H1 (cell line): ENCODE measurements at regions not wholly inside any gene's neighbourhood (a gene's known extent, or its start where the extent isn't known, plus 50 kb on each side); places are given as distances from the start of the nearest gene placed in this dataset.

ENCODE experiments used
- BACH1 ChIP-seq: IDR thresholded peaks from 2 replicates; pipeline ENCODE4 v1.6.1; 2012; ENCODE audit warnings: low read length, improper control_type of control experiment
- CBX5 ChIP-seq: fragments of 300-800, 300-1000 bp; sonication (generic); IDR thresholded peaks from 2 replicates; pipeline ENCODE4 v1.7.1; 2016; ENCODE audit warnings: antibody characterized with exemption, low read length, low read depth
- CBX8 ChIP-seq: fragments of 300-800, 300-1000 bp; sonication (generic); IDR thresholded peaks from 2 replicates; pipeline ENCODE4 v1.7.1; 2016; ENCODE audit warnings: low read depth, low read length, borderline replicate concordance
- EZH2 ChIP-seq: fragments of 200-600 bp; sonication (generic); IDR thresholded peaks from 2 replicates; pipeline ENCODE4 v1.7.1; 2012; ENCODE audit warnings: low read depth, mild to moderate bottlenecking, moderate library complexity, low read length, inconsistent platforms; ENCODE audit not compliant: severe bottlenecking
- JUND ChIP-seq: IDR thresholded peaks from 2 replicates; pipeline ENCODE4 v1.6.1; 2011; ENCODE audit warnings: mild to moderate bottlenecking, improper control_type of control experiment, low read length
- KDM4A ChIP-seq: IDR thresholded peaks from one replicate; pipeline ENCODE4 v1.7.1; 2012; ENCODE audit warnings: low read depth, mild to moderate bottlenecking, moderate library complexity, low read length, inconsistent platforms; ENCODE audit not compliant: severe bottlenecking
- MAFK ChIP-seq: IDR thresholded peaks from 2 replicates; pipeline ENCODE4 v1.6.1; 2012; ENCODE audit warnings: low read depth, mild to moderate bottlenecking, improper control_type of control experiment, low read length
- POLR2AphosphoS5 ChIP-seq: IDR thresholded peaks from 2 replicates; pipeline ENCODE4 v1.6.1; 2011; ENCODE audit warnings: low read depth, low read length
- RXRA ChIP-seq: IDR thresholded peaks from 2 replicates; pipeline ENCODE4 v1.6.1; 2011; ENCODE audit warnings: low read depth, mild to moderate bottlenecking, low read length, moderate library complexity; ENCODE audit not compliant: insufficient read depth
- SRF ChIP-seq: IDR thresholded peaks from 2 replicates; pipeline ENCODE4 v1.6.1; 2011; ENCODE audit warnings: mild to moderate bottlenecking, low read depth, low read length, moderate library complexity
- ZNF274 ChIP-seq: IDR thresholded peaks from 2 replicates; pipeline ENCODE4 v1.7.0; 2012; ENCODE audit warnings: low read length, borderline replicate concordance; ENCODE audit errors: extremely low read depth
- TF ChIP-seq, protein P1 (sequence below): fragments of 300-600 bp; sonication (generic); IDR thresholded peaks from 2 replicates; pipeline ENCODE4 v1.7.1; 2012; ENCODE audit warnings: low read length, moderate library complexity, mild to moderate bottlenecking, inconsistent platforms; ENCODE audit not compliant: insufficient replicate concordance
- TF ChIP-seq, protein P2 (sequence below): IDR thresholded peaks from 2 replicates; pipeline ENCODE4 v1.6.1; 2012; ENCODE audit warnings: inconsistent platforms

DNA sequence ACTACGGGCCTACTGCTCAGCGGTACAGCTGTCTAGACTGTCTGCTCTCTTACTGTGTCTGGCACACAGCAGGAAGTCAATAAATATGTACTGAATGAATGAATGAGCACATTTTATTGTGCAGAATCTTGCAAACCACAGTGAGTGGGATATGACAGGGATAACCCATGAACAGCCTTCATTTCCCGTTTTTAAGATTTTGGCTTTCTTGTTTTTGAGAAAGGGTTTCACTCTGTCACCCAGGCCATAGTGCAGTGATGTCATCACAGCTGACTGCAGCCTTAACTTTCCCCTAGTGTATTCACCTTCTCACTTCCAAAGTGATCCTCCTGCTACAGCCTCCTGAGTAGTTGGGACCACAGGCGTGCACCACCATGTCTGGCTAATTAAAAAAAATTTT lies 203.1 kb downstream of the AEBP2 start (continued):
- TF ChIP-seq, protein P1, sequence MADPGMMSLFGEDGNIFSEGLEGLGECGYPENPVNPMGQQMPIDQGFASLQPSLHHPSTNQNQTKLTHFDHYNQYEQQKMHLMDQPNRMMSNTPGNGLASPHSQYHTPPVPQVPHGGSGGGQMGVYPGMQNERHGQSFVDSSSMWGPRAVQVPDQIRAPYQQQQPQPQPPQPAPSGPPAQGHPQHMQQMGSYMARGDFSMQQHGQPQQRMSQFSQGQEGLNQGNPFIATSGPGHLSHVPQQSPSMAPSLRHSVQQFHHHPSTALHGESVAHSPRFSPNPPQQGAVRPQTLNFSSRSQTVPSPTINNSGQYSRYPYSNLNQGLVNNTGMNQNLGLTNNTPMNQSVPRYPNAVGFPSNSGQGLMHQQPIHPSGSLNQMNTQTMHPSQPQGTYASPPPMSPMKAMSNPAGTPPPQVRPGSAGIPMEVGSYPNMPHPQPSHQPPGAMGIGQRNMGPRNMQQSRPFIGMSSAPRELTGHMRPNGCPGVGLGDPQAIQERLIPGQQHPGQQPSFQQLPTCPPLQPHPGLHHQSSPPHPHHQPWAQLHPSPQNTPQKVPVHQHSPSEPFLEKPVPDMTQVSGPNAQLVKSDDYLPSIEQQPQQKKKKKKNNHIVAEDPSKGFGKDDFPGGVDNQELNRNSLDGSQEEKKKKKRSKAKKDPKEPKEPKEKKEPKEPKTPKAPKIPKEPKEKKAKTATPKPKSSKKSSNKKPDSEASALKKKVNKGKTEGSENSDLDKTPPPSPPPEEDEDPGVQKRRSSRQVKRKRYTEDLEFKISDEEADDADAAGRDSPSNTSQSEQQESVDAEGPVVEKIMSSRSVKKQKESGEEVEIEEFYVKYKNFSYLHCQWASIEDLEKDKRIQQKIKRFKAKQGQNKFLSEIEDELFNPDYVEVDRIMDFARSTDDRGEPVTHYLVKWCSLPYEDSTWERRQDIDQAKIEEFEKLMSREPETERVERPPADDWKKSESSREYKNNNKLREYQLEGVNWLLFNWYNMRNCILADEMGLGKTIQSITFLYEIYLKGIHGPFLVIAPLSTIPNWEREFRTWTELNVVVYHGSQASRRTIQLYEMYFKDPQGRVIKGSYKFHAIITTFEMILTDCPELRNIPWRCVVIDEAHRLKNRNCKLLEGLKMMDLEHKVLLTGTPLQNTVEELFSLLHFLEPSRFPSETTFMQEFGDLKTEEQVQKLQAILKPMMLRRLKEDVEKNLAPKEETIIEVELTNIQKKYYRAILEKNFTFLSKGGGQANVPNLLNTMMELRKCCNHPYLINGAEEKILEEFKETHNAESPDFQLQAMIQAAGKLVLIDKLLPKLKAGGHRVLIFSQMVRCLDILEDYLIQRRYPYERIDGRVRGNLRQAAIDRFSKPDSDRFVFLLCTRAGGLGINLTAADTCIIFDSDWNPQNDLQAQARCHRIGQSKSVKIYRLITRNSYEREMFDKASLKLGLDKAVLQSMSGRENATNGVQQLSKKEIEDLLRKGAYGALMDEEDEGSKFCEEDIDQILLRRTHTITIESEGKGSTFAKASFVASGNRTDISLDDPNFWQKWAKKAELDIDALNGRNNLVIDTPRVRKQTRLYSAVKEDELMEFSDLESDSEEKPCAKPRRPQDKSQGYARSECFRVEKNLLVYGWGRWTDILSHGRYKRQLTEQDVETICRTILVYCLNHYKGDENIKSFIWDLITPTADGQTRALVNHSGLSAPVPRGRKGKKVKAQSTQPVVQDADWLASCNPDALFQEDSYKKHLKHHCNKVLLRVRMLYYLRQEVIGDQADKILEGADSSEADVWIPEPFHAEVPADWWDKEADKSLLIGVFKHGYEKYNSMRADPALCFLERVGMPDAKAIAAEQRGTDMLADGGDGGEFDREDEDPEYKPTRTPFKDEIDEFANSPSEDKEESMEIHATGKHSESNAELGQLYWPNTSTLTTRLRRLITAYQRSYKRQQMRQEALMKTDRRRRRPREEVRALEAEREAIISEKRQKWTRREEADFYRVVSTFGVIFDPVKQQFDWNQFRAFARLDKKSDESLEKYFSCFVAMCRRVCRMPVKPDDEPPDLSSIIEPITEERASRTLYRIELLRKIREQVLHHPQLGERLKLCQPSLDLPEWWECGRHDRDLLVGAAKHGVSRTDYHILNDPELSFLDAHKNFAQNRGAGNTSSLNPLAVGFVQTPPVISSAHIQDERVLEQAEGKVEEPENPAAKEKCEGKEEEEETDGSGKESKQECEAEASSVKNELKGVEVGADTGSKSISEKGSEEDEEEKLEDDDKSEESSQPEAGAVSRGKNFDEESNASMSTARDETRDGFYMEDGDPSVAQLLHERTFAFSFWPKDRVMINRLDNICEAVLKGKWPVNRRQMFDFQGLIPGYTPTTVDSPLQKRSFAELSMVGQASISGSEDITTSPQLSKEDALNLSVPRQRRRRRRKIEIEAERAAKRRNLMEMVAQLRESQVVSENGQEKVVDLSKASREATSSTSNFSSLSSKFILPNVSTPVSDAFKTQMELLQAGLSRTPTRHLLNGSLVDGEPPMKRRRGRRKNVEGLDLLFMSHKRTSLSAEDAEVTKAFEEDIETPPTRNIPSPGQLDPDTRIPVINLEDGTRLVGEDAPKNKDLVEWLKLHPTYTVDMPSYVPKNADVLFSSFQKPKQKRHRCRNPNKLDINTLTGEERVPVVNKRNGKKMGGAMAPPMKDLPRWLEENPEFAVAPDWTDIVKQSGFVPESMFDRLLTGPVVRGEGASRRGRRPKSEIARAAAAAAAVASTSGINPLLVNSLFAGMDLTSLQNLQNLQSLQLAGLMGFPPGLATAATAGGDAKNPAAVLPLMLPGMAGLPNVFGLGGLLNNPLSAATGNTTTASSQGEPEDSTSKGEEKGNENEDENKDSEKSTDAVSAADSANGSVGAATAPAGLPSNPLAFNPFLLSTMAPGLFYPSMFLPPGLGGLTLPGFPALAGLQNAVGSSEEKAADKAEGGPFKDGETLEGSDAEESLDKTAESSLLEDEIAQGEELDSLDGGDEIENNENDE: no peak
- no peak for TF ChIP-seq RXRA
- no peak for TF ChIP-seq ZNF274
- TF ChIP-seq, protein P2, sequence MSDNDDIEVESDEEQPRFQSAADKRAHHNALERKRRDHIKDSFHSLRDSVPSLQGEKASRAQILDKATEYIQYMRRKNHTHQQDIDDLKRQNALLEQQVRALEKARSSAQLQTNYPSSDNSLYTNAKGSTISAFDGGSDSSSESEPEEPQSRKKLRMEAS: no peak
- TF ChIP-seq BACH1: no peak
- TF ChIP-seq CBX8: no peak
- TF ChIP-seq CBX5: no peak
- TF ChIP-seq EZH2: no peak
- no peak for TF ChIP-seq KDM4A
- TF ChIP-seq MAFK: no peak
- no peak for TF ChIP-seq JUND
- TF ChIP-seq POLR2AphosphoS5: no peak
- TF ChIP-seq SRF: no peak
